GM19372 (cell line): ENCODE measurements at regions not wholly inside any gene's neighbourhood (a gene's known extent, or its start where the extent isn't known, plus 50 kb on each side); places are given as distances from the start of the nearest gene placed in this dataset.
"Not testable (repeated sequence)": the region's sequence is repeated elsewhere in the genome, so short reads cannot be mapped to it uniquely, and the experiment has no call there.

ENCODE experiments used
- ATAC-seq: cut with Tn5 transposase; IDR thresholded peaks from one replicate; pipeline ENCODE4 v1.9.1; 2021; ENCODE audit warnings: mild to moderate bottlenecking, low read depth, moderate library complexity; ENCODE audit not compliant: unreplicated experiment

- no peak for ATAC-seq
Observed at GRCh38 chr10:36574207-36574606, 551.2 kb upstream of the ANKRD30A start.

GRCh38 chr10:36573246-36573645 lies 552.2 kb upstream of the ANKRD30A start:
- no peak for ATAC-seq

- ATAC-seq, result no peak
Observed at GRCh38 chr10:36564433-36564832, 561.0 kb upstream of the ANKRD30A start.

- no peak for ATAC-seq
Observed at GRCh38 chr10:36559412-36560400, 565.7 kb upstream of the ANKRD30A start.

- no peak for ATAC-seq
Observed at GRCh38 chr10:36556468-36556867, 568.9 kb upstream of the ANKRD30A start.

- ATAC-seq, result no peak
Observed at GRCh38 chr10:36555036-36555435, 570.4 kb upstream of the ANKRD30A start.

GRCh38 chr10:36547965-36548364 lies 577.4 kb upstream of the ANKRD30A start:
- no peak for ATAC-seq

GRCh38 chr10:36542493-36542892 lies 582.9 kb upstream of the ANKRD30A start:
- no peak for ATAC-seq

- no peak for ATAC-seq
Observed at GRCh38 chr10:36540611-36541010, 584.8 kb upstream of the ANKRD30A start.

GRCh38 chr10:36538953-36539586 lies 586.3 kb upstream of the ANKRD30A start:
- ATAC-seq, result no peak

GRCh38 chr10:36534471-36535002 lies 590.9 kb upstream of the ANKRD30A start:
- ATAC-seq, result peak; percentile 65

GRCh38 chr10:36533861-36534260 lies 591.5 kb upstream of the ANKRD30A start:
- no peak for ATAC-seq

- no peak for ATAC-seq
Observed at GRCh38 chr10:36533316-36533715, 592.1 kb upstream of the ANKRD30A start.

GRCh38 chr10:36531621-36532020 lies 593.8 kb upstream of the ANKRD30A start:
- ATAC-seq, result no peak

GRCh38 chr10:36526033-36526432 lies 599.4 kb upstream of the ANKRD30A start:
- ATAC-seq, result no peak

GRCh38 chr10:36524126-36524525 lies 601.3 kb upstream of the ANKRD30A start:
- not testable (repeated sequence) for ATAC-seq

- no peak for ATAC-seq
Observed at GRCh38 chr10:36519909-36520308, 605.5 kb upstream of the ANKRD30A start.

- ATAC-seq, result no peak
Observed at GRCh38 chr10:36516281-36516680, 609.1 kb upstream of the ANKRD30A start.

- ATAC-seq, result no peak
Observed at GRCh38 chr10:36515319-36515718, 610.1 kb upstream of the ANKRD30A start.

GRCh38 chr10:36507715-36508114 lies 617.7 kb upstream of the ANKRD30A start:
- ATAC-seq, result no peak

GRCh38 chr10:36506697-36507496 lies 618.5 kb upstream of the ANKRD30A start:
- ATAC-seq, result no peak
